ENCODE measurements at regions not wholly inside any gene's neighbourhood (a gene's known extent, or its start where the extent isn't known, plus 50 kb on each side); places are given as distances from the start of the nearest gene placed in this dataset.
"Not testable (repeated sequence)": the region's sequence is repeated elsewhere in the genome, so short reads cannot be mapped to it uniquely, and the experiment has no call there.

GRCh38 chr5:121503111-121503840 is 348.4 kb upstream of the FTMT start:
- no peak for FAIRE-seq

GRCh38 chr5:121516997-121517396 is 334.7 kb upstream of the FTMT start:
- no peak for FAIRE-seq

GRCh38 chr5:121525706-121526105 is 326.0 kb upstream of the FTMT start:
- FAIRE-seq = no peak

- FAIRE-seq = no peak
Observed at GRCh38 chr5:121526908-121527307, 324.8 kb upstream of the FTMT start.

- FAIRE-seq = no peak
Observed at GRCh38 chr5:121533814-121534213, 317.9 kb upstream of the FTMT start.

- no peak for FAIRE-seq
Observed at GRCh38 chr5:121550989-121551388, 300.7 kb upstream of the FTMT start.

GRCh38 chr5:121559832-121560231 is 291.9 kb upstream of the FTMT start:
- no peak for FAIRE-seq

GRCh38 chr5:121572061-121572460 is 279.6 kb upstream of the FTMT start:
- FAIRE-seq = no peak

- FAIRE-seq = no peak
Observed at GRCh38 chr5:121573721-121574382, 277.8 kb upstream of the FTMT start.

GRCh38 chr5:121581588-121581987 is 270.1 kb upstream of the FTMT start:
- no peak for FAIRE-seq

- FAIRE-seq = no peak
Observed at GRCh38 chr5:121596882-121597281, 254.8 kb upstream of the FTMT start.

- FAIRE-seq = no peak
Observed at GRCh38 chr5:121608826-121609225, 242.9 kb upstream of the FTMT start.

GRCh38 chr5:121624035-121624434 is 227.6 kb upstream of the FTMT start:
- no peak for FAIRE-seq

- no peak for FAIRE-seq
Observed at GRCh38 chr5:121628783-121629182, 222.9 kb upstream of the FTMT start.

- FAIRE-seq = peak; percentile 70
Observed at GRCh38 chr5:121630402-121630801, 221.3 kb upstream of the FTMT start.

GRCh38 chr5:121634946-121635345 is 216.7 kb upstream of the FTMT start:
- FAIRE-seq = no peak

- no peak for FAIRE-seq
Observed at GRCh38 chr5:121638126-121638525, 213.6 kb upstream of the FTMT start.

- no peak for FAIRE-seq
Observed at GRCh38 chr5:121640298-121640697, 211.4 kb upstream of the FTMT start.

GRCh38 chr5:121658221-121658620 is 193.5 kb upstream of the FTMT start:
- FAIRE-seq = no peak

GRCh38 chr5:121660142-121660541 is 191.5 kb upstream of the FTMT start:
- no peak for FAIRE-seq

- FAIRE-seq = not testable (repeated sequence)
Observed at GRCh38 chr5:121665542-121665941, 186.1 kb upstream of the FTMT start.

GRCh38 chr5:121667292-121667691 is 184.4 kb upstream of the FTMT start:
- no peak for FAIRE-seq

- FAIRE-seq = no peak
Observed at GRCh38 chr5:121668635-121669034, 183.0 kb upstream of the FTMT start.

- no peak for FAIRE-seq
Observed at GRCh38 chr5:121671624-121672023, 180.1 kb upstream of the FTMT start.

- no peak for FAIRE-seq
Observed at GRCh38 chr5:121675924-121676323, 175.8 kb upstream of the FTMT start.
